K562 (cell line): ENCODE measurements at regions not wholly inside any gene's neighbourhood (a gene's known extent, or its start where the extent isn't known, plus 50 kb on each side); places are given as distances from the start of the nearest gene placed in this dataset.

Source experiments
- ATAC-seq: fragments of 200-7000 bp; cut with Tn5 transposase; 3 replicates; pipeline ENCODE4 v1.9.1; 2020; ENCODE audit warnings: moderate library complexity
- BruUV-seq: library from RNA; stranded (reverse); fragments of 400-500 nt; replicated peaks from 2 replicates; lab custom pipeline; 2021; lab: Mats Ljungman, UMichigan
- CTCF ChIA-PET: fragments of 300-600 bp; formaldehyde crosslinking; extraction: SDS; loops from one replicate; lab custom pipeline; 2021; ENCODE audit warnings: low intra/inter-chr PET ratio; lab: Yijun Ruan, JAX
- POLR2A ChIA-PET: fragments of 300-600, 350-650 bp; sonication (Branson Sonifier 250); formaldehyde crosslinking; extraction: SDS; loops from one replicate; lab custom pipeline; 2021; ENCODE audit warnings: antibody characterized with exemption, inconsistent platforms; lab: Yijun Ruan, JAX
- DNase-seq, 4 experiments: peaks; one replicate each; pipeline versions ENCODE4 v3.0.0 to v3.0.0-alpha.2; 2011 to 2018; ENCODE audit warnings: low spot score in 3 of 4, mixed read lengths in 3 of 4; ENCODE audit errors: extremely low read depth in 1 of 4
- FAIRE-seq: peaks from 2 replicates; lab custom pipeline; 2011; peaks lifted over from hg19 to GRCh38; lab: Jason Lieb, UNC
- H2AFZ ChIP-seq: 2 replicates; pipeline ENCODE4 v1.6.0; 2011; ENCODE audit warnings: low read depth, low read length, control low read depth, inconsistent platforms
- H3K27ac ChIP-seq: fragments of 200-600 bp; 3 replicates; pipeline ENCODE4 v1.8.0; 2011; ENCODE audit warnings: low read depth, mild to moderate bottlenecking, control low read depth, inconsistent platforms, low read length, moderate library complexity, mixed read lengths; ENCODE audit errors: extremely low read depth
- H3K27me3 ChIP-seq, 2 experiments: fragments of 300-600 bp in 1 of 2; 2 replicates in 1 of 2; 3 replicates in 1 of 2; pipeline versions ENCODE4 v1.6.0 to v1.8.0; 2011; ENCODE audit warnings: inconsistent platforms in 2 of 2, low read length in 2 of 2, mild to moderate bottlenecking in 1 of 2, mixed read lengths in 1 of 2, moderate library complexity in 1 of 2; ENCODE audit not compliant: control insufficient read depth in 2 of 2, insufficient read depth in 2 of 2
- H3K36me3 ChIP-seq: fragments of 300-600 bp; 3 replicates; pipeline ENCODE4 v1.8.0; 2011; ENCODE audit warnings: mild to moderate bottlenecking, low read length, inconsistent platforms; ENCODE audit not compliant: control insufficient read depth, insufficient read depth
- H3K4me1 ChIP-seq, 2 experiments: fragments of 200-600 bp in 1 of 2; replicated peaks in 1 of 2; 2 replicates in 1 of 2; 3 replicates in 1 of 2; pipeline versions ENCODE4 v1.5.1 to v1.8.0; 2011; ENCODE audit warnings: inconsistent platforms in 2 of 2, low read length in 2 of 2, mild to moderate bottlenecking in 1 of 2, mixed read lengths in 1 of 2, moderate library complexity in 1 of 2; ENCODE audit not compliant: control insufficient read depth in 2 of 2, insufficient read depth in 2 of 2
- H3K4me2 ChIP-seq: 2 replicates; pipeline ENCODE4 v1.6.1; 2011; ENCODE audit warnings: low read length, control low read depth, inconsistent platforms, mixed read lengths; ENCODE audit not compliant: insufficient read depth
- H3K4me3 ChIP-seq: fragments of 200-600 bp; sonication (generic), shearing (Covaris generic); 2 replicates; pipeline ENCODE4 v1.5.1; 2016; ENCODE audit warnings: control low read depth, inconsistent platforms
- H3K79me2 ChIP-seq: fragments of 200-600 bp; 3 replicates; pipeline ENCODE4 v1.8.0; 2011; ENCODE audit warnings: low read length, inconsistent platforms; ENCODE audit not compliant: control insufficient read depth, insufficient read depth
- H3K9ac ChIP-seq, 2 experiments: 2 replicates each; pipeline versions ENCODE4 v1.6.0 to v1.6.1; 2011; ENCODE audit warnings: low read depth in 2 of 2, low read length in 2 of 2, control low read depth in 1 of 2, inconsistent platforms in 1 of 2, mild to moderate bottlenecking in 1 of 2, mixed read lengths in 1 of 2; ENCODE audit not compliant: insufficient read depth in 1 of 2
- H3K9me1 ChIP-seq: one replicate; pipeline ENCODE4 v1.6.0; 2011; ENCODE audit warnings: inconsistent platforms, mild to moderate bottlenecking, low read length, moderate library complexity; ENCODE audit not compliant: control insufficient read depth, insufficient read depth
- H3K9me3 ChIP-seq: replicated peaks from 2 replicates; pipeline ENCODE4 v1.5.1; 2011; ENCODE audit warnings: low read depth, low read length, inconsistent platforms; ENCODE audit not compliant: control insufficient read depth, insufficient read depth
- H4K20me1 ChIP-seq: replicated peaks from 2 replicates; pipeline ENCODE4 v1.6.1; 2011; ENCODE audit warnings: low read length, inconsistent platforms, mixed read lengths; ENCODE audit not compliant: control insufficient read depth, insufficient read depth
- CREM ChIP-seq: IDR thresholded peaks from 2 replicates; pipeline ENCODE4 v1.6.1; 2014; ENCODE audit warnings: antibody characterized with exemption, low read depth
- L3MBTL2 ChIP-seq: fragments of 450-650 bp; IDR thresholded peaks from 2 replicates; pipeline ENCODE4 v1.6.1; 2016; ENCODE audit warnings: mild to moderate bottlenecking, moderate library complexity
- ZNF184 ChIP-seq: sonication (generic); formaldehyde crosslinking; IDR thresholded peaks from 2 replicates; pipeline ENCODE4 v1.5.0; 2020; ENCODE audit warnings: missing genetic modification reagents
- WGBS: fragments of 100-300 bp; shearing (Covaris generic); methylation state at CpG from one replicate; pipeline ENCODE4 v1.1.6; 2016; ENCODE audit warnings: low coverage, mixed read lengths; ENCODE audit not compliant: insufficient coverage; ENCODE audit errors: missing lambda C conversion rate; 5-methylcytosine and 5-hydroxymethylcytosine counted together
- in situ Hi-C: fragments of 300-500 bp; cut with MboI; formaldehyde crosslinking; loops from 4 replicates; pipeline ENCODE4 v1.15.0; 2018; ENCODE audit warnings: inconsistent platforms, mixed read lengths
- intact Hi-C: fragments of 100-400 bp; cut with micrococcal nuclease; formaldehyde crosslinking; loops from 2 replicates; pipeline ENCODE4 v1.14.2; 2022
- TF ChIP-seq, protein P1 (sequence below), 2 experiments: fragments of 450-650 bp in 1 of 2; IDR thresholded peaks; 2 replicates each; pipeline ENCODE4 v1.6.1; 2011 to 2017; ENCODE audit warnings: low read depth in 2 of 2, antibody characterized with exemption in 1 of 2, borderline replicate concordance in 1 of 2, low read length in 1 of 2, mild to moderate bottlenecking in 1 of 2, mixed read lengths in 1 of 2; ENCODE audit not compliant: control insufficient read depth in 1 of 2

DNA sequence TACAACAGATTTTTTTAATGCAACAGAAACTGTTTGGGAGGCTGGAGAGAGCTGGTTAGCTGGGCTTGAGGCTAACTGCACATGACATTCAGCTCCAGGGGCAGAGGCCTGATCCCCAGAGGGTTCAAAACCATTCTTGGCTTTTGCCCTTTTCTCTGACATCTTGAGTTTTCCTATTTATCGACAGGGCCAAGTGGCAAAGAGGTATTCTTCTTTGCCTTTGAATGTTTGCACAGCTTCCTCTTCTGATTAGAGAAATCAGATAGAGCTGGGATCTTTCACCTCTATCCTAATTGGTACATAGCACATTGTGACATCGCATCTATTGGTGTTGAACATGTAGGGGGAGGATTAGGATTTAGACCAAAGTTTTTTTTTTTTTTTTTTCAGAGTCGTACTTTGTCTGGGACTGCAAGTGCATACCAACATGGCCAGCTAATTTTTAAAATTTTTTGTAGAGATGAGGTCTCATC, 143.7 kb downstream of the ACTBL2 start:
- H3K9ac ChIP-seq: no peak overlapping the region
- no peaks in the 10 kb centered on the region for H3K4me1 ChIP-seq
- H2AFZ ChIP-seq: no peak overlapping the region
- 0% methylated on average over 3 of the region's 3 CpGs for WGBS
- no peaks in the 10 kb centered on the region for H4K20me1 ChIP-seq
- H3K4me3 ChIP-seq: no peak overlapping the region
- in situ Hi-C loops (no loop called here), intact Hi-C loops (loop anchor here (1.0 to 5.0 kb wide), 3 partner anchors 42 to 158 kb away; no protein-coding TSS in a partner anchor)
- no peaks in the 10 kb centered on the region for H3K36me3 ChIP-seq
- no peaks in the 10 kb centered on the region for H3K9me3 ChIP-seq
- H3K79me2 ChIP-seq: no peaks in the 10 kb centered on the region
- H3K9me1 ChIP-seq: no peaks in the 10 kb centered on the region
- DNase-seq (no peak), FAIRE-seq (no peak), ATAC-seq (no peak)
- TF ChIP-seq CREM (no peak), L3MBTL2 (no peak), ZNF184 (CRISPR knock-in tag) (no peak)
- TF ChIP-seq, protein P1, sequence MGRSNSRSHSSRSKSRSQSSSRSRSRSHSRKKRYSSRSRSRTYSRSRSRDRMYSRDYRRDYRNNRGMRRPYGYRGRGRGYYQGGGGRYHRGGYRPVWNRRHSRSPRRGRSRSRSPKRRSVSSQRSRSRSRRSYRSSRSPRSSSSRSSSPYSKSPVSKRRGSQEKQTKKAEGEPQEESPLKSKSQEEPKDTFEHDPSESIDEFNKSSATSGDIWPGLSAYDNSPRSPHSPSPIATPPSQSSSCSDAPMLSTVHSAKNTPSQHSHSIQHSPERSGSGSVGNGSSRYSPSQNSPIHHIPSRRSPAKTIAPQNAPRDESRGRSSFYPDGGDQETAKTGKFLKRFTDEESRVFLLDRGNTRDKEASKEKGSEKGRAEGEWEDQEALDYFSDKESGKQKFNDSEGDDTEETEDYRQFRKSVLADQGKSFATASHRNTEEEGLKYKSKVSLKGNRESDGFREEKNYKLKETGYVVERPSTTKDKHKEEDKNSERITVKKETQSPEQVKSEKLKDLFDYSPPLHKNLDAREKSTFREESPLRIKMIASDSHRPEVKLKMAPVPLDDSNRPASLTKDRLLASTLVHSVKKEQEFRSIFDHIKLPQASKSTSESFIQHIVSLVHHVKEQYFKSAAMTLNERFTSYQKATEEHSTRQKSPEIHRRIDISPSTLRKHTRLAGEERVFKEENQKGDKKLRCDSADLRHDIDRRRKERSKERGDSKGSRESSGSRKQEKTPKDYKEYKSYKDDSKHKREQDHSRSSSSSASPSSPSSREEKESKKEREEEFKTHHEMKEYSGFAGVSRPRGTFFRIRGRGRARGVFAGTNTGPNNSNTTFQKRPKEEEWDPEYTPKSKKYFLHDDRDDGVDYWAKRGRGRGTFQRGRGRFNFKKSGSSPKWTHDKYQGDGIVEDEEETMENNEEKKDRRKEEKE (IDR thresholded peaks at IDR 0.05; ENCODE audit: borderline replicate concordance in 1 of 2, control insufficient read depth in 1 of 2, low read depth in 2 of 2, low read length in 1 of 2): no peak
- ChIA-PET CTCF (no interaction called here), POLR2A (interaction anchor here (0.7 to 1.3 kb wide), 3 partner anchors 10 to 14 kb away, joined by 3 read pairs; no protein-coding TSS in a partner anchor)
- no peak overlapping the region for H3K4me2 ChIP-seq
- H3K27ac ChIP-seq: no peak overlapping the region
- H3K27me3 ChIP-seq: no peaks in the 10 kb centered on the region
- BruUV-seq: no TSS peak
